ENCODE measurements at regions not wholly inside any gene's neighbourhood (a gene's known extent, or its start where the extent isn't known, plus 50 kb on each side); places are given as distances from the start of the nearest gene placed in this dataset.

DNA sequence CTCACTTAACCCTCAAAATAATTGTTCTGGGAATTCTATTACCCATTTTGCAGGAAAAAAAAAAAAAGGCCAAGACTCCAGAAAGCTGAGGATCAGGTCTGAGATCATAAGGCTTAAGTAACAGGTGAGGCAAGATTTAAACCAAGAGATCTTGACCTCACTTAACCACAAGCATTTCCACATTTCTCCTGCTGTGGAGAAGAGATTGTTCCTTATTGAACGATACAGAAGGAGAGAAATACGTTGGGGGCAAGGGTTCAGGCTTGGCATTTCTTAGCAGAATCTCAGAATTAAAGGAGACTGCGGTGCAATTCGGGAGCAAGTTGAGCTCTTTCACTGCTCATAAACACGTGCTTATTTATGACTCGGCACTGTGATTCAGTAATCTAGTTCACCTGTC lies 885.3 kb upstream of the TMEM132C start:
- H3K4me3 ChIP-seq (ENCODE audit: low read depth, low read length) = no peak overlapping the region
- TF ChIP-seq, protein P1, sequence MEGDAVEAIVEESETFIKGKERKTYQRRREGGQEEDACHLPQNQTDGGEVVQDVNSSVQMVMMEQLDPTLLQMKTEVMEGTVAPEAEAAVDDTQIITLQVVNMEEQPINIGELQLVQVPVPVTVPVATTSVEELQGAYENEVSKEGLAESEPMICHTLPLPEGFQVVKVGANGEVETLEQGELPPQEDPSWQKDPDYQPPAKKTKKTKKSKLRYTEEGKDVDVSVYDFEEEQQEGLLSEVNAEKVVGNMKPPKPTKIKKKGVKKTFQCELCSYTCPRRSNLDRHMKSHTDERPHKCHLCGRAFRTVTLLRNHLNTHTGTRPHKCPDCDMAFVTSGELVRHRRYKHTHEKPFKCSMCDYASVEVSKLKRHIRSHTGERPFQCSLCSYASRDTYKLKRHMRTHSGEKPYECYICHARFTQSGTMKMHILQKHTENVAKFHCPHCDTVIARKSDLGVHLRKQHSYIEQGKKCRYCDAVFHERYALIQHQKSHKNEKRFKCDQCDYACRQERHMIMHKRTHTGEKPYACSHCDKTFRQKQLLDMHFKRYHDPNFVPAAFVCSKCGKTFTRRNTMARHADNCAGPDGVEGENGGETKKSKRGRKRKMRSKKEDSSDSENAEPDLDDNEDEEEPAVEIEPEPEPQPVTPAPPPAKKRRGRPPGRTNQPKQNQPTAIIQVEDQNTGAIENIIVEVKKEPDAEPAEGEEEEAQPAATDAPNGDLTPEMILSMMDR (IDR thresholded peaks at IDR 0.05; ENCODE audit: borderline replicate concordance, insufficient read depth, low read depth, low read length) = no peak

DNA sequence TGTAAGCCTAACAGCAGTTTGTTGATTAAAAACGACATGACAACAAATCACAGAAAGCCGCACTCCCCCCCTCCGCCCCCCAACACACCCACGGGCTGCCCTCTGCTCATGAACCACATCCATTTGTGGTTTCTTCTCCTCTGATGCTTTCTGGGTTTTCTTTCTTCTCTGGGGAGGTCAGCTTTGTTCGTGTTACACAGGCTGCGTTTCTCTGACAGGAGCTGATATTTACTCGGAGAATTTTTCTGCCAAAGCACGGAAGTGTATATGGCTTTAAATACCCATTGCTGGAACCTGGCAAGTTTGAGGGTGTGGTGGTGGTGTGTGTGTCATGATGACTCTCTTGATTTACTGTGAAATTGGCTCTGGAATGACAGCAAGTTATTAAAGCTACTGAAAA lies 883.7 kb upstream of the TMEM132C start:
- TF ChIP-seq, protein P1 (IDR thresholded peaks at IDR 0.05; ENCODE audit: borderline replicate concordance, insufficient read depth, low read depth, low read length) = no peak
- no peak overlapping the region for H3K4me3 ChIP-seq (ENCODE audit: low read depth, low read length)

DNA sequence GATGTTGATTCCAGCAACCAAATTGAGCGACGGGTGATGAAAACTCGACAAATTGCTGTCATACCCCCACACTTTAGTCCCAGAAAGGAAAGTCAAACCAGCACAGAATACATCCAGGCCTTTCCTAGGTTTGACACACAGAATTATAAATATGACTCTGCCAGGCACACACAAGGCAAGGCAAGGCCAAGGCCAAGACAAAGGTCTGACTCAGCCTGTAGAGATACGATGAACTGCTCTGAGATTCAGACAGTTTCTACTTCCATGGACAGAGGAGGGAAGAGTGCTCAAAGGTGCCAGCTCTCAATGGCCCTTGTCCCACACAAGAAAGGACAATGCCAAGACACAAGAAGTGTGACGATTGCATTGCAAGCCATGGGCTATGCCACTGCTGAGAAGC lies 880.2 kb upstream of the TMEM132C start:
- TF ChIP-seq, protein P1 (IDR thresholded peaks at IDR 0.05; ENCODE audit: borderline replicate concordance, insufficient read depth, low read depth, low read length) = no peak

DNA sequence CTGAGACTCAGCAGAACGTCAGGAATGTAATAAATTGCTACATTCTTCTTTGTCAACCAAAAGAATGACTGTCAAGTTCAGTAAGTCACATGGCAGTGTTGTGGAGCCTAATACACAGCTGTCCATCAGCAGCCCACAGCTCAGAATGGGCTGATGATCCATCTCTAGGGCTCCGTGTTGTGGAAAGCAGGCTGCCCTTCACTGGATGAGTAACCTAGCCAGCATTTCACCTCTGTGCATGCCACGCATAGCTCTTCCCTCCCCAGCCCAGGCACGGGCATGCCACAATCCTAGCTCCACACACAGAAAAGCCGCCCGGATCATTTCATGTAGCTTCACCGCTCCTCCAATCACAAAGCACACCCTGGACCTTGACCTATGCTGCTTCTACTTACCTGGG lies 878.0 kb upstream of the TMEM132C start:
- TF ChIP-seq, protein P1 (IDR thresholded peaks at IDR 0.05; ENCODE audit: borderline replicate concordance, insufficient read depth, low read depth, low read length) = no peak
- no peak overlapping the region for H3K4me3 ChIP-seq (ENCODE audit: low read depth, low read length)

More for the DNA sequence above, 880.2 kb upstream of the TMEM132C start:
- H3K4me3 ChIP-seq (ENCODE audit: low read depth, low read length) = no peak overlapping the region

DNA sequence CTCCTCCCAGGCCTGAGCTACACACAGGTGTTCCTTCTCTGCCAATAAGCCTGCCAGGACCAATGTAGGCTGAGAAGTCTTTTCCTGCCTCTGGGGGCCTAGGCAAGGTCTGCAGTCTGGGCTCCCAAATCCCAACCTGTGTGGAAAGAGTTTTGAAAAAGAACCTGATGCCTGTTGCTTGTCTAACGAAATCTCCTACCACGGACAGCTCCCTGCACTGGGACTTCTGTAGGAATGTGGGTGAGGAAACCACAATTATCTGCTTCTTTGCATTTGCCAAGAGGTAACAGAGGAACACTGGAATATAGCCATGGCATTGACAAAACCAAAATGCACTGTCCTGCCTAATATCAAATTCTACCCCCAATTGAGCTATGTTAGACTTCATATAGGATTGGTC lies 877.0 kb upstream of the TMEM132C start:
- H3K4me3 ChIP-seq (ENCODE audit: low read depth, low read length) = no peak overlapping the region
- TF ChIP-seq, protein P1 (IDR thresholded peaks at IDR 0.05; ENCODE audit: borderline replicate concordance, insufficient read depth, low read depth, low read length) = no peak

DNA sequence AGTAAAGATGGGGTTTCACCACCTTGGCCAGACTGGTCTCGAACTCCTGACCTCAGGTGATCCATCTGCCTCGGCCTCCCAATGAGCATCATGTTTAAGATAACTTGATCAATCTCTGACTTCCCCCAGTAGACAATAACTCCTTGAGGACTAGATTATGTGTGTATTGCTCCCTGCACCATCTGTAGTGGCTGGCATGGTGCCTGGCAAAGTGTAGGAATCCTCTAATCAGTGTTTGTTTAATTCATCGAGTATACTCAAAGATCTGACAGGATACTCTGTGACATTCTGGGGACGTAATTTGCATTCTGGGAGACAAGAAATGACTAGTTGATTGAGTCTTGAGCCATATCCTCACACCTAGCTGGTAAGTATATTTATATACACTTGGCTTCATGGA lies 873.5 kb upstream of the TMEM132C start:
- TF ChIP-seq, protein P1 (IDR thresholded peaks at IDR 0.05; ENCODE audit: borderline replicate concordance, insufficient read depth, low read depth, low read length) = no peak
- H3K4me3 ChIP-seq (ENCODE audit: low read depth, low read length) = no peak overlapping the region

DNA sequence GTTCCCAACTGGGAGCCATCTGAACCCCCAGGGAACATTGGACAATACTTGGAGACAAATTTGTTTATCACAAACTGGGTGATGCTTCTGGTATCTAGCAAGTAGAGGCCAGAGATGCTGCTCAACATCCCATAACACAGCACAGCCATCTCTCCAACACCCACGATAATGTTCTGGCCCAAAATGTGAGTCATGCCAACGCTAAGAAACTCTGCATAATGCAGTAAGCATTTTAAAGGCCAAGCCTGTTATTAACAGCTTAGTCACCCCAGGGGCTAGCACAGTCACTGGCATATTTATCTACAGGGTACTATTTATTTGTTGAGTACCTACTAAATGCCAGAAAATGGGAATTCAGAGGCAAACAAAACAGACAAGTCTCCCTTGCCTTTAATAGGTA lies 873.1 kb upstream of the TMEM132C start:
- H3K4me3 ChIP-seq (ENCODE audit: low read depth, low read length) = no peak overlapping the region
- TF ChIP-seq, protein P1 (IDR thresholded peaks at IDR 0.05; ENCODE audit: borderline replicate concordance, insufficient read depth, low read depth, low read length) = no peak

Measured in GM12875 (cell line).